Erythroblast (primary cell): ENCODE measurements at regions not wholly inside any gene's neighbourhood (a gene's known extent, or its start where the extent isn't known, plus 50 kb on each side); places are given as distances from the start of the nearest gene placed in this dataset.

ENCODE experiments used
- GATA1 ChIP-seq: IDR thresholded peaks from 2 replicates; pipeline ENCODE4 v1.6.1; 2011; ENCODE audit warnings: low read depth, mild to moderate bottlenecking, control low read depth, low read length, moderate library complexity
- POLR2A ChIP-seq: IDR thresholded peaks from 2 replicates; pipeline ENCODE4 v1.6.1; 2011; ENCODE audit warnings: mild to moderate bottlenecking, low read length

- no peak for TF ChIP-seq POLR2A
- no peak for TF ChIP-seq GATA1
Observed at GRCh38 chr10:60534761-60535389, 145.2 kb upstream of the ANK3 start.
